SU-DHL-6 (cell line): ENCODE measurements at regions not wholly inside any gene's neighbourhood (a gene's known extent, or its start where the extent isn't known, plus 50 kb on each side); places are given as distances from the start of the nearest gene placed in this dataset.
"Not testable (repeated sequence)": the region's sequence is repeated elsewhere in the genome, so short reads cannot be mapped to it uniquely, and the experiment has no call there.

Source experiments
- CTCF ChIP-seq: fragments of 200-600 bp; sonication (generic); IDR thresholded peaks from one replicate; pipeline ENCODE4 v1.5.1; 2017; ENCODE audit warnings: antibody characterized with exemption, mild to moderate bottlenecking, low read length, moderate library complexity; ENCODE audit not compliant: insufficient read depth, poor library complexity, severe bottlenecking
- EZH2phosphoT487 ChIP-seq: fragments of 200-600 bp; sonication (generic), shearing (Covaris generic); conservative IDR thresholded peaks from 2 replicates; pipeline ENCODE4 v1.6.1; 2018; ENCODE audit warnings: mild to moderate bottlenecking, antibody characterized with exemption, low read length, moderate library complexity, mixed read lengths

- TF ChIP-seq CTCF, EZH2phosphoT487: not testable (repeated sequence)
These were observed 419.5 kb upstream of the LMO3 start for GRCh38 chr12:17025424-17025823.
